HL-60 (cell line): ENCODE measurements at regions not wholly inside any gene's neighbourhood (a gene's known extent, or its start where the extent isn't known, plus 50 kb on each side); places are given as distances from the start of the nearest gene placed in this dataset.

Experiments used
- GABPA ChIP-seq: IDR thresholded peaks from 2 replicates; pipeline ENCODE4 v1.6.1; 2012; ENCODE audit warnings: low read depth
- POLR2AphosphoS5 ChIP-seq: IDR thresholded peaks from 2 replicates; pipeline ENCODE4 v1.6.1; 2012; ENCODE audit warnings: low read depth
- REST ChIP-seq: IDR thresholded peaks from 2 replicates; pipeline ENCODE4 v1.6.1; 2012; ENCODE audit warnings: low read depth; ENCODE audit not compliant: insufficient replicate concordance
- TF ChIP-seq, protein P1 (sequence below): IDR thresholded peaks from one replicate; pipeline ENCODE4 v1.5.1; 2011; ENCODE audit warnings: low read length, control low read depth, inconsistent platforms; ENCODE audit not compliant: insufficient read depth

DNA sequence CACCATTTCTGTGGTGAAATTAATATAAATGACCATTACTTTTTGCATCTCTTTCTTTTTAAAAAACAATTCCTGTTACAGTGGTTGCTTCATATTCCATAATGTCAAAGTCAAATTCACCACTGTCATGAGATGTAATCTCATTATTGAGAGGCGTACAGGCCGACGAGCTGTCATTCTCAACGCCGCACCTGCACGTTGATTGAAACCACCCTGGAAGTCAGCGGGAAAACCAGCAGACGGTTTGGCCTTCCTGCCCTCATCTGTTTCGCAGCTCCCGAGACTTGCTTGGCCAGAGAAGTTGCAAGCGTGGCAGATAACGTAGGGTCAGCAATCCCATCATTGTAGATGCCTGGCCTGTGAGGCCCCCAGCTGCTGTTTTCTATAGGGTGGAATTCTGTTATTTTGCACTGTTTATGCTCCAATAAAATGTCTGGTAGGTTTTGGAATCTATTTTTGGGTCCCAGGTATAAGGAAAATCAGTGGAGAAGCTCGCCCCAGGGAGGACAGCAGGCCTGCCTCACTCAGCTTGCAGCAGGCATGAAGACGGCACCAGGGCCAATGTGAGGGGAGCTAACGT lies 153.4 kb downstream of the SOX1 start:
- TF ChIP-seq, protein P1, sequence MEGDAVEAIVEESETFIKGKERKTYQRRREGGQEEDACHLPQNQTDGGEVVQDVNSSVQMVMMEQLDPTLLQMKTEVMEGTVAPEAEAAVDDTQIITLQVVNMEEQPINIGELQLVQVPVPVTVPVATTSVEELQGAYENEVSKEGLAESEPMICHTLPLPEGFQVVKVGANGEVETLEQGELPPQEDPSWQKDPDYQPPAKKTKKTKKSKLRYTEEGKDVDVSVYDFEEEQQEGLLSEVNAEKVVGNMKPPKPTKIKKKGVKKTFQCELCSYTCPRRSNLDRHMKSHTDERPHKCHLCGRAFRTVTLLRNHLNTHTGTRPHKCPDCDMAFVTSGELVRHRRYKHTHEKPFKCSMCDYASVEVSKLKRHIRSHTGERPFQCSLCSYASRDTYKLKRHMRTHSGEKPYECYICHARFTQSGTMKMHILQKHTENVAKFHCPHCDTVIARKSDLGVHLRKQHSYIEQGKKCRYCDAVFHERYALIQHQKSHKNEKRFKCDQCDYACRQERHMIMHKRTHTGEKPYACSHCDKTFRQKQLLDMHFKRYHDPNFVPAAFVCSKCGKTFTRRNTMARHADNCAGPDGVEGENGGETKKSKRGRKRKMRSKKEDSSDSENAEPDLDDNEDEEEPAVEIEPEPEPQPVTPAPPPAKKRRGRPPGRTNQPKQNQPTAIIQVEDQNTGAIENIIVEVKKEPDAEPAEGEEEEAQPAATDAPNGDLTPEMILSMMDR, result no peak
- TF ChIP-seq REST, result no peak
- TF ChIP-seq POLR2AphosphoS5, result no peak
- no peak for TF ChIP-seq GABPA
